DMS79 (cell line): ENCODE measurements at regions not wholly inside any gene's neighbourhood (a gene's known extent, or its start where the extent isn't known, plus 50 kb on each side); places are given as distances from the start of the nearest gene placed in this dataset.
"Not testable (repeated sequence)": the region's sequence is repeated elsewhere in the genome, so short reads cannot be mapped to it uniquely, and the experiment has no call there.

Experiments used
- DNase-seq: peaks from one replicate; lab custom pipeline; 2025; lab: John Stamatoyannopoulos, UW

DNA sequence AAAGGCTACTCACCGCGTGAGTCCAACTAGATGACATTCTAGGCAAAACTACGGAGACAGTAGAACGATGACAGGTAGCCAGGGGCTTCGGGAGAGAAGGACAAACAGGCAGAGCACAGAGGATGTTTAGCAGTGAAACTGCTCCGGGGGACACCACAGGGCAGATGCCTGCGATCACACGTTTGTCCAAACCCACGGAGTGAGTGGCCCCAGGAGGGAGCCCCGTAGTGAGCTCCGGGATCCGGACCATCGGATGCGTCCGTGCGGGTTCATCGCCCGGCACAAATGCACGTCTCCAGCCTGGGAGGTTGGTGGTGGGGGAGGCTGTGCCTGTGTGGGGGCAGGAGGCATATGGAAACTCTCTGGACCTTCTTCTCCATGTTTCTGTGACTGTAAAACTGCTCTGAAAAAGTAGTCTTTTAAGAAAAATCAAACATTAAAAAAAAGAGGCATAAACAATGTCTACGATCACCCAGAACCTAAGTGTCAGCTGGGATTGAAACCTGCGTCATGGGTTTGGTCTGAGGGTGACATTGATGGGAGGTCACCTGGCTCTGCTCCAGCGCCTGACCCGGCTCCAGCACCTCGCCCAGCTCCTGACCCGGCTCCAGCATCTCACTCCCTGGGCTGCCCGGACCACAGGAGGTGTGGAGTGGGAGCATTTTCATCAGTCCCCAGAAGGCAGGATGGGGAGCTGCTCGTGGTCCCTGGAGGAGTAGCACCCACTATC, 83.0 kb upstream of the CTDP1 start:
- DNase-seq, result no peak

DNA sequence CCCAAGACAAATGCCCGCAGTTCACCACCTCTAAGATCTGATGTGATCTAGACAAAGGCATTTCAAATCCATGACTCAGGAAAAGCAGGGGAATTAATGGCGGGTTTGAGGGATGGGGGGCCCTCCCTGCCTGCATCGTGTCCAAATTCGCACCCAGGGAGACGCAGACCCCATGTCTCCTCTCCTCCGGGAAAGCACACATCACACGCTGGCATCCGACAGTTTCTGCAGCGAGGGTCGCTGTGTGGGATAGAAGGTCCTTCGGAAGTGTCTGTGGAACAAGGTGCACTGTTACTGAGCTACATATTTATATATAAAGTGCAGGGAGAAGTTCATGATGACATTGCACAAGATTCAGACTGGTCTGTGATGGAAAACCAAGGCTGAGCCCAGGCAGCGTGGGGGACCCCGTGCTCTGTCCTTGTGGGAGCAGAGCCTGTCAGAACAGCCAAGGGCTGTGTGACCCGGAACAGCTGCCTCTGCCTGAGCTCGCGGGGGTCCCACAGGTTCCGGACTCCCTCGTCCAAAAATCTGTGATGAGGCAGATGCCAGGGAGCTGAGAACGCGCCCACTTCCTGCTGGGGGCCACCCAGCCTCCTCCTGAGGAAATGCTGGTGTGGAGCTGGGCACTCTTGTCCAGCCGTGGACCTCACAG, 82.3 kb upstream of the CTDP1 start:
- DNase-seq, result no peak

DNA sequence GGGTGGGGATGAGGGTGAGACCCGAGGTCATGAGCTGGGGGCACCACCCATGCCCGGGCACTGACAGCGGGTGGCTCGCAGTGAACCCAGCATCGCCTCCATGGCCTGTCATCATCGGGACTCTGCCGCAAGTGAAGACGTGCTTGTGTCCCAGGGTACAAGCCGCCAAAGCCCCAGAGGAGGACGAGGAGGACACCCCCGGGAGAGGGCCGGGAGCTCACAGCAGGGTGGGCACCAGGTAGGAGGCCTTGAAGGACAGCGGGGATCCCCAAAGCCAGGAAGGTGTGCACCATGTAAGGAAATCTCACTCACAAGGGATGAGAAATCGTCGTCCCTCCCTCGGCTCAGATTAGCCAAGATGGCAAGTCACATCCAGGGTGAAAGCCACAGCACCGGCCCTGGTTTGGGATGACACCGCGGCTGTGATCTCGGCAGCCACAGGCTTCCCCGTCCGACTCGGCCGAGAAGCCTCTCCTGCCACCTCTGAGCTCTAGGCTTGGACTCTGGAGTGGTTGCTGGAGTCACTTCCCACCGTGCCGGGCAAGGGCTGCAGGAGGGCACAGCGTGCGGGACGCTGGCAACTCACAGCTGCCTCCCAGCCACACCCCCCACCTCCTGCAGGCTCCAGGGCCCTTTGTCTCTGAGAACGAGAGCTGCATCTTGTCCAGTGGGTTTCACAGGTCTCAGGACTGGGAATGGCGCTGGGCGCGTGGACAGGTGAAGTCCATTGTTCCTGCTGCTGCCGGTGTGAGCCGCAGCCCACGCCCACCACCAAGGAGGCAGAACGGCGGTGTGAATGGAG, 81.6 kb upstream of the CTDP1 start:
- peak; percentile 57 for DNase-seq

DNA sequence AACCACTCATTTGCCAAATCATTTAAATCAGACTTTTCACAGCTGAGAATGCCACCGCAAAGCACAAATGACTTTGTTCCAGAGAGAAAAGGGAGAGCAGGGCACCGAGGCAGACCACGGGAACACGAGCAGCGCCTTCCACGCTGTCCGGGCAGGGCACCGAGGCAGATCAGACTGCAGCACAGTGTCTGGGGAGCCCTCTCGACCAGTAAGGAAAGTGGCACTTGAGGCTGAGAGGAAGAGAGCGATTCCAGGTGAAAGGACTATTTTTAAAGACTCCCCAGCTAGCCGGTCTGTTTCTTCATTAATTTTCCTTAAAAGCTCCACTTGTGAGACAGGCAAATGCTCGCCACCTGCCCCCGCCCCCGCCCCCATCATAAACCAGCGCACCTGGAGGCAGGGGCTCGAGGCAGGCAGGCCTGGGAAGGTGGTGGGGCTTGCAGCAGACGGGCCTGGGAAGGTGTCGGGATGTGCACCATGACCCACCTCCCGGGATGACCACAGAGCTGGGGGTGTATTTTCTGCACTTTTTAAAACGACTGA, 80.9 kb upstream of the CTDP1 start:
- peak; percentile 81 for DNase-seq

DNA sequence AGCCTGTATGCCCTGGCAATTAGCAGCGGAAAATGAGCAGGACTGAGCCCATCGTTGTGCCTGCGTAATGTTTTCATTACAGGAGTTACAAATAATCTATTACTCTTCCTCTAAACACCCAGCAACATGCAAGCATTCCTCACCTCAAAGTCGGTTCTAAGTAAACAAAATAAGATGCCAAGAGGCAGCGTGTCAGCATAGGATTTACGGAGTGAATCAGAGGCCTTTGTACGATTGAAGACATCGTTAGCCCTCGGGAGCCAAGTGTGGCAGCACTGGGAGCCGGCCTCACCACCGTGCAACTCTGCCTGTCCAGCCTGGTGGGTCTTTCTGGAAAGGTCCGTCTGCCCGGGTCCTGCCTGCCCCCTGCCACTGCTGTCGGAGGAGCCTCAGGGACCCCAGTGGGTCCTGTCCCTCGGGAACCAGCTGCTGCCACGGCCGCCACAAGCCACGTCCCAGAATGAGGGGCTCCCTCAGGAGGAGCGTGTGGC, 80.1 kb upstream of the CTDP1 start:
- peak; percentile 32 for DNase-seq

DNA sequence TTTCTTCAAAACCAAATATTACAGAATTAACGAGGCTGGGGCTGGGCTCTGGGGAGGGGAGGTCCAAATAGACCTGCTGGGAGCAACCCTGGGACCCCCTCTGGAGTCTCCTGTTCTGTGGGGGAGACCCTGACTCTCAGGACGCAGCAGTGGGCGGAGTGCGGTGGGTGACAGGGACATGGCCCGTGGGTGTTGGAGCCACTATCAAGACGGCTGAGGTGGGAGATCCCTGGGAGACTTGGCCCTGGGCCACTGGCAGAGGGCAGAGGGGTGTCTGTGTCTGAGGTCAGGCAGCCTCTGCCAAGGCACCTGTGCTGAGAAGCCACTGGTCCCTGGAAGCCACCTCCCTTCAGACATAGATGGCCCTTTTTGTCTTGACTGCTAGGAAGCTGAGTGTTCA, 79.5 kb upstream of the CTDP1 start:
- no peak for DNase-seq

DNA sequence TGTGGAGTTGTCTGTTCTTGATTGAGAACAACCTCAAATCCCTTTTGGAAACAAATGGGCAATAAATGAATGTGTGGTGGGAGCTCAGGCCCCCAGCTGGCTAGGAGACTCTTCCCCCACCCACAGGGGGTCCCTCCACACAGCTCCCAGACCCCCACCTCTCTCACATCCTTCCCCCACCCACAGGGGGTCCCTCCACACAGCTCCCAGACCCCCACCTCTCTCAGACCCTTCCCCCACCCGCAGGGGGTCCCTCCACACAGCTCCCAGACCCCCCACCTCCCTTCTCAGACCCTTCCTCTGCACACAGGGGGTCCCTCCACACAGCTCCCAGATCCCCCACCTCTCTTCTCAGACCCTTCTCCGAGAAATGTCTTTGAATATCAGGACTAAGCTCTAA, 79.0 kb upstream of the CTDP1 start:
- no peak for DNase-seq

DNA sequence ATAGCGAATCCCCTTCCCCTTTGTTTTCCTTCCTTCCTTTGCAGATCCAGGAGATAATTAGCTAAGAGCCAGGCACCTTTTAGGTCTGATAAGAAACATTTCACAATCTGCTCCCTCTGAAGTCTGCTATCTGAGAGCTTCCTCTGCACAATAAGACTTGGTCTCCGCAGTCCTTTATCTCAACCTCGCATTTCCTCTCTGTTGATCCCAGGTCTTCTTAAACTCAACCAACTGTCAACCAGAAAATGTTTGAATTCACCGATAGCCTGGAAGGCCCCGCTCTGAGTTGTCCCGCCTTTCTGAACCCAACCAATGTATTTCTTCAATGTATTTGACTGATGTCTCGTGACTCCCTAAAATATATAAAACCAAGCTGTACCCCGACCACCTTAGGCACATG, 78.4 kb upstream of the CTDP1 start:
- DNase-seq, result no peak

DNA sequence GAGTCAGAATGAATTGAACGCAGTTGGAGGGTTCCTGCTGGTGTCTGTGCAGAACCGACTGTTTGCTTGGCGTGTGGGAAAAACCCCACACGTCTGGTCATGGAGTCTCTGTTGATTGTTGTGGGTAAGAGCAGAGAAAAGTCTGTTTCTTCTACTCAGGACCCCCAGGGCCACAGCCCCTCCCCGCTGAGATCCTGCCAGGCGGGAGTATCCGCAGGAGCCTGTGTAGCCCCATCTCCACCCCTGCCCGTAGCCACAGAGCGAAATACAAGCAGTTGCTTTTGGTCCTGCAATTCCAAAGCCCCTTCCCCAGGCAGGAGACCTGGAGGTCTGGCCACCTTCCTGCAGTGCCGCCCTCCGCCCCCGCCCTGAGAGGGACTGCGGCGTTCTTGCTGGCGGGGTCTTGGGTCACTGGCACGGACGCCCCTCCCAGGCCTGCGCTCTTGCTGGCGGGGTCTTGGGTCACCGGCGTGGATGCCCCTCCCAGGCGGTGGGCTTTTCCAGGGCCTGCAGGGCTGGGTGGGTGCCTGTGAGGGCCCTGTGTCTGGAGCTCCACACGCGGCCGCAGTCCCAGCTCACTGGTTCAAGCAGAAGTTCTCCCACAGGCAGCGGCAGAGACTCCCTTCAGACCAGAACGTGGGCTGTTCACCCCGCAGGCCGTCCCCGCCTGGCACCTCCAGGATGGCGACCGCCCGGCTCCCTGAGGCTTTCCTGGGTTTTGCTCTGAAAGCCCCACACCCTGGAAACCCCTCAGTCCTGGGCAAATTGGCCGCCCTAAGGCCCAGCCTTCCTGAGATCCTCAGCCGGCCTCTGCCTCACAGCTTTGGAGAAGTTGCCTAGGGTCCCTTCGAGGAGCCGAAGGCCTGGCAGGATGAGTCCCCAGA, 76.0 kb upstream of the CTDP1 start:
- DNase-seq, result no peak

DNA sequence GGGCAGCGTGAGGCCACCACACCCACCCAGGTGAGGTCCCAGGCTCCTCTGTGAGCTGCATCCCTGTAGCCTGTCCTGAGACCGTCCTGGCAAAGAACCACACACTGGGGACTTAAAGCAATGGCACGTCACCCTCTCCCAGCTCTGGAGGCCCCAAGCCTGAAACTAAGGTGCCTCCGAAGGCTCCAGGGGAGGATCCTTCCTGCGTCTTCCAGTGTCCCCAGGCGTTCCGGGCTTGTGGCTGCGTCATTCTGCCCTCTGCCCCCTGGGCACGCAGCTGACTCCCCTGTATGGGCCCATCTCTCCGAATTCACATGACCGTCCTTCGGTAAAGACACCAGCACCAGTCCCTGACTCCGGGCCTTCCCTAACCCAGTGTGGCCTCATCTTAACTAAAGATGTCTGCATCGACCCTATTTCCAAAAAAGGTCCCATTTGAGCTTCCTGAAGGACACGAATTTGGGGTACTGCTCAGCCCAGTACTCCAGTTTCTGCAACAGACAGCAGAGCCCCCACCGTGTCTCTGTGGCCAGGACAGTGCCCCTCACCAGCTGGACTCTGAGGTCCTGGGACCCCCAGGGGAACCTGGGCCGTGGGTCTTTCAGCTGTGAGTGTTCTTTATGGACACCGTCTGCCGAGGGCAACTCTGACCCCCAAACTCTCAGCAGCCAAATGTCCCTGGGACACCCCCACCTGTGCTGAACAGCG, 75.2 kb upstream of the CTDP1 start:
- no peak for DNase-seq

DNA sequence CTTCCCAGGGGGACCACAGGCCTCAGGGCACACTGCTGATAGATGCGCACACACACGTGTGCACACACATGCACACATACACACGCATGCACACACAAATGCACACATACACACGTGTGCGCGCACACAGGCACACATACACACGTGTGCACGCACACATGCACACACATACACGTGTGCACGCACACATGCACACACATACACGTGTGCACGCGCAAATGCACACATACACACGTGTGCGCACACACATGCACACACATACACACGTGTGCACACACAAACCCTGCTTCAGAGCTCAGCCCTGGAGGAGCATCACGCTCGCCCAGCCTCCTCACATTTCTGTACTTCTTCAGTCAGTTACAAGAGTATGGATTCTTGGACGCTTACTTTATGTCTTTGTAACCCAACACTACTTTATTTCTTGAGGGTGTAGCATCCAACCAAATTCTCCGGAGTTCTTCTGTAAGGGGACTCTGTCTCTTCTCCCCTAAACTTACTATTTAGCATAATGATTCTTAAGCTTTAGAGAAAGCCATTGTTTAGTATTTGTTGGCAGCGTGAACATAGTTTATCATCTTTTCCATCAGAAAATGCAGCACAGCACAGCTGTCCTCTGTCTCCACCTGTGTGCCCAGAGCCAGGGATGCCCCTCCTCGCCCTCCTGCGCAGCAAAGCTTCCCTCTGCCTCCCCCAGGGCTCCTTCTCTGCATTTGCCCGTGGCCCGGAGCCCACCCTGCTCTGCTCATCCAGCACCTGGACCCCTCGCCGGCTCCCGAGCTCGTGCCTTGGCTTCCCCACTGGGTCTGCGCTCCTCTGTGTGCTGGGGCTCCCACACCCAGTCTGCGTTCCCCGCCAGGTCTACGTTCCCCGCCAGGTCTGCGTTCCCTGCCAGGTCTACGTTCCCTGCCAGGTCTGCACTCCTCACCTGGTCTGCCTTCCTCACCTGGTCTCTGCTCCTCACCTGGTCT, 74.4 kb upstream of the CTDP1 start:
- no peak for DNase-seq

DNA sequence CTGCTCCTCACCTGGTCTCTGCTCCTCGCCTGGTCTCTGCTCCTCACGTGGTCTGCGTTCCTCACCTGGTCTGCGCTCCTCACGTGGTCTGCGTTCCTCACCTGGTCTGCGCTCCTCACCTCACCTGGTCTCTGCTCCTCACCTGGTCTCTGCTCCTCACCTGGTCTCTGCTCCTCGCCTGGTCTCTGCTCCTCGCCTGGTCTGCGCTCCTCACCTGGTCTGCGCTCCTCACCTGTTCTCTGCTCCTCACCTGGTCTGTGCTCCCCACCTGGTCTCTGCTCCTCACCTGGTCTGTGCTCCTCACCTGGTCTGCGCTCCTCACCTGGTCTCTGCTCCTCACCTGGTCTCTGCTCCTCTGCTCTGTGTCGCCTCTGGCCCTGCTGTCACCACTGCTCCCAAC, 73.5 kb upstream of the CTDP1 start:
- DNase-seq, result not testable (repeated sequence)

DNA sequence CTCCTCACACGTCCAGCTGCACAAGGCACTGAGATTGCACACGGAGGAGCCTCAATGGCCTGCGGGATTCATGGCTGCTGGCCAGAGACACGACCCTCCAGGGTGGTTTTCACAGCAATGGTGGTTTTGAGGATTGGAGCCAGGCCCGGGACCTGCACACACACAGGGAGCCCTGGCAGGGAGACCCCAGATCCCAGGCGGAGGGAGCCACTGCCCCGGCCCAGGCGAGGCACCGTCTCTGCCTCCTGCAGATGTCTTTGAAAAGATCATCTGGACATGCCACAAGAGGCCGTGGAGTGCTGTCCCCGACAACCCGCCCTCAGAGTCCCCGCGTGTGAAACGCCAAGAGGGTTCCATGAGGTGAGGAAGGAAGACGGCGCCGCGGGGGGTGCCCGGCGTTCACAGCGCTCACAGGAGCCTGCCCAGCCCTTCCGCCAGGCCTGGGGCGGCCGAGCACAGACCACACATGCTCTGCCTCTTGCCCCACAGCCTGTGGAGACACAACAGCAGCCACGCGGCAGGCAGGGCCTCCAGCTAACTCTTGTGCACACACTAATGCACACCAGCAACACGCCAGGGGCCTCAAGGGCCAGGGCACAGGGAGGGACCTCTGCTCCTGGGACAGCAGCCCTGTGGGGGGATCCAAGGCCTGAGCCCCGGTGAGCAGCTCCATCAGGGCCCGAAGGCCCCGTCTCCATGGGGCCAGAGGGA, 72.8 kb upstream of the CTDP1 start:
- DNase-seq, result no peak

DNA sequence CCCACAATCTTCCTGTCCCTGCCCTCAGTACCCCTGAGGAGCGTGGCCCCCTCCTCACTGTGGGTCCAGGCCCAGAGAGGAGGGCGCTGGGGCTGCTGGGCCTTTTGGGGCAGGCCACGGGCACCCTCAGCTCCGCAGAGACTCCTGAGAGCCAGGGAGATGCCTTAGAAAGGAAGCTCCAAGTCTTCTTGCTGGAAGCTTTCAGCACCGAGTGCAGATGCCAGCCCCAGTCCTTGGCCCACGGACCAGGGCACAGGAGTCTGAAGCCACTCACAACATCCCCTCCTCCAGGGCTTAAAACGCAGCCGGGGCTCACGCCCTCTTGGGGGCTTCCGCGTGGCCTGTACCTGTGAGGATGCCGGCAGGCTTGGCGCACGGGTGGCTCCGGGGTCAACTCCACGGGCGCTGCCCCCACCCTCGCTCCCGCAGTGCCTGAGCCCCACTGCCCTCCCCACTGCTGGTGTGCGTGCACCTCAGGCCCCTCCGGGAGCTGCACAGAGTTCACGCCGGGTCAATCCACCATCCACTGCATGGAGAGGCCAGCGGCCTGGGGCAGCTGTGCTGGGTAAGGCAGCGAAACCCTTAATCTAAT, 72.1 kb upstream of the CTDP1 start:
- no peak for DNase-seq

DNA sequence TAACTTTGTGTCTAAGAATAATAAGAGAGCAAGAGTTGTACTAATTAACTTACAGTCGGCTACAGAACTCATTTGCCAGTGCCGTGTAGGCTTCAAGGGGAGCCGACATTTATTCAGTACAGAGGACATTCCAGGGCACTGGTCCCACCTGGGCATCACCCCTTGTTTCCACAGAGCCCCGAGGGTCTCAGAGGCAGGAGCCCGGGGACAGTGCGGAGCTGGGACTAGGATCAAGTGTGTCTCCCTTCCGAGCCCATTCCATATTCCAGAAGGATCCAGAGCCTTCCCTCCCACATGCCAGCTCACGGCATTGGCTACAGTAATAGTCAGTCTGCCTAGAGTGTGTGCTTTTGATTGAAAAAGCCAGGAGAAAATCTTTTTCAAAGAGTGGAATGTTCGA, 71.5 kb upstream of the CTDP1 start:
- DNase-seq, result no peak

DNA sequence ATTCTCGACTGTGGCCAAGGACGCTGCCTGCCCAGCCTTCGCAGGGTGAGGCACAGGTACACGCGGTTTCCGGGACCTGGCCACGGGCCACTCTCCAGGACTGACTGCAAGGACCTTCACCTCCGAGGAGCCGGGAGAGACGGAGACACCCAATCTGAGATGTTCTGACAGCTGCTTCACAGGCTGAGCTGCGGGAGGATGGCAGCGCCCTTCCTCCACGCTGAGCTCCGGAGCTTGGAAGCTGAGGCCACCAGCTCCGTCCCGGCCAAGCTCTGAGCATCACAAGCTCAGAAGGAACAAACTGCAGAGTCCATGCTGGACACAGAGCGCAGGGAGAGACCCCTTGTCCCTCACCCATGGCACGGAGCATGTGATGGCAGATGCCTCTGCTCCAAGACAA, 71.1 kb upstream of the CTDP1 start:
- no peak for DNase-seq

DNA sequence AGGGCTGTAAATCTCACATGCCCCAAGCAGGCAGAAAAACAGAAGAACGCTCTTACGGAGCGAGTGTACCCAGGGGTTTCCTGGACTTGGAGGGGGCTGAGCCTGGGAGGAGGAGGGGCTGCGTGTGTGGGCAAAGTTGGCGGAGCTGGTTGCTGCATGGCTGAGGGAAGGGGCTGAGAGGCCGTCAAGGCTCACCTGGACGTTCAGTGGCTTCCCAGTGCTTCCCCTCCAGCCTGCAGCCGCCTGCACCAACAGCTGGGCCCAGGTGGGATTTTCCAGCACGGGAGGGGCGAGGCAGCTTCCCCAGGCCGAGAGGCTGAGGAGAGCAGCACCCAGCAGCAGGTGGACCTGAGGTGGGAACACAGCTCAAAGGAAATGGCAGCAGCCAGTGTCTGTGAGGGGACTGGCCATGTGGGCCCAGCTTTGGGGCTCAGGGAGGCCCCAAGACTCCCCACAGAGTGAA, 70.6 kb upstream of the CTDP1 start:
- DNase-seq, result no peak

DNA sequence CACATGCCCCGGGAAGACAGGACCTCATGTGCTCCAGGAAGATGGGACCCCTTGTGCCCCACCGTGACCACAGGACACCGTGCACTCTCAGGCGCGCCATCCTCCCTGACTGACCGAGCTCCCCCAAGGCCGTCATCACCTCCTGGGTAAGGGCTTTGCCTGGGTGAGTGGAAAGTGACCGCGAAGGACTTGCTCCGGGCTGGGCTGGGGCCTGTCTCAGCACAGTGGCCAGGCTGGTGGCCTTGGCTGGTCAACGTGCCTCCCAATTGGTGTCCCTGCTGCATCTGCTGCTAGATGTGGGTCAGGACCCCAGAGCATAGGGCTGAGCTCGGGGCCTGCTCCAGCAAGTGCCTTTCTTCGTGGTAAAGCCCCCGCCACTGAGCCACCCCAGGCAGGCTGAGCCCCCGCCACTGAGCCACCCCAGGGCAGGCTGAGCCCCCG, 69.7 kb upstream of the CTDP1 start:
- DNase-seq, result no peak
